HG03025 (cell line): ENCODE measurements at regions not wholly inside any gene's neighbourhood (a gene's known extent, or its start where the extent isn't known, plus 50 kb on each side); places are given as distances from the start of the nearest gene placed in this dataset.

Experiments
- ATAC-seq: cut with Tn5 transposase; IDR thresholded peaks from one replicate; pipeline ENCODE4 v1.9.1; 2021; ENCODE audit warnings: mild to moderate bottlenecking, moderate library complexity; ENCODE audit not compliant: unreplicated experiment, low FRiP score

- ATAC-seq = no peak
Observed at GRCh38 chr5:146940295-146940694, 61.7 kb upstream of the PPP2R2B start.

- no peak for ATAC-seq
Observed at GRCh38 chr5:146944019-146944418, 65.5 kb upstream of the PPP2R2B start.

GRCh38 chr5:146944764-146945616 lies 66.4 kb upstream of the PPP2R2B start:
- ATAC-seq = no peak

GRCh38 chr5:146945617-146946084 lies 67.1 kb upstream of the PPP2R2B start:
- no peak for ATAC-seq

- ATAC-seq = no peak
Observed at GRCh38 chr5:146947181-146947941, 68.8 kb upstream of the PPP2R2B start.

- ATAC-seq = no peak
Observed at GRCh38 chr5:146948666-146949065, 70.1 kb upstream of the PPP2R2B start.

GRCh38 chr5:146952168-146952567 lies 73.6 kb upstream of the PPP2R2B start:
- no peak for ATAC-seq

- ATAC-seq = no peak
Observed at GRCh38 chr5:146956217-146956616, 77.7 kb upstream of the PPP2R2B start.

- ATAC-seq = no peak
Observed at GRCh38 chr5:146959360-146959759, 80.8 kb upstream of the PPP2R2B start.

- no peak for ATAC-seq
Observed at GRCh38 chr5:146962801-146963355, 84.3 kb upstream of the PPP2R2B start.

- peak; percentile 97 for ATAC-seq
Observed at GRCh38 chr5:146965761-146966659, 87.5 kb upstream of the PPP2R2B start.

- ATAC-seq = no peak
Observed at GRCh38 chr5:146967646-146968045, 89.1 kb upstream of the PPP2R2B start.

- no peak for ATAC-seq
Observed at GRCh38 chr5:146971401-146971800, 92.8 kb upstream of the PPP2R2B start.

GRCh38 chr5:146986469-146986868 lies 107.9 kb upstream of the PPP2R2B start:
- no peak for ATAC-seq

GRCh38 chr5:146993876-146994530 lies 115.4 kb upstream of the PPP2R2B start:
- ATAC-seq = no peak

- ATAC-seq = no peak
Observed at GRCh38 chr5:146995878-146996277, 117.3 kb upstream of the PPP2R2B start.

GRCh38 chr5:147015405-147015804 lies 136.8 kb upstream of the PPP2R2B start:
- no peak for ATAC-seq

GRCh38 chr5:147017191-147017590 lies 138.6 kb upstream of the PPP2R2B start:
- ATAC-seq = no peak

GRCh38 chr5:147017621-147018020 lies 139.1 kb upstream of the PPP2R2B start:
- ATAC-seq = no peak

GRCh38 chr5:147018812-147019211 lies 140.3 kb upstream of the PPP2R2B start:
- no peak for ATAC-seq
